ENCODE measurements at regions not wholly inside any gene's neighbourhood (a gene's known extent, or its start where the extent isn't known, plus 50 kb on each side); places are given as distances from the start of the nearest gene placed in this dataset.
"Not testable (repeated sequence)": the region's sequence is repeated elsewhere in the genome, so short reads cannot be mapped to it uniquely, and the experiment has no call there.

DNA sequence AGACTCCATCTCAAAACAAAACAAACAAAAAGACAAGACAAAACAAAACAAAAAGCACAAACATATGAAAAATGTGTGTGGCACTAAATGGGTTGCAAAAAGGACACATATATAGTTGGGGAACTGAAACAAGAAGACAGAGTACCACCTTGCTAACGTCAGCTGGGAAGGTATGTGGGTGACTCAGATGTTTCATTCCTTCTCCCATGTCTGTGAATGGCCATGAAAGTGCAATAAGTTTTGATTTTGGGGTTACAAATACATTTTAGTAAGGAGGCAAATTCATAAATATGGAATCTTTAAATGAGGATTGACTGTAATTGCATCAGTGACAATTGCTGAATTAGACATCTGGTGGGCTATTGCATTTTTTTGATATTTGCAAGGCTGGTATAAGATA, 81.6 kb upstream of the KLF4 start:
- Histone ChIP-seq H3K9me3 (ENCODE audit: control insufficient read depth in 3 of 3, low read length in 3 of 3) (no peaks in the 10 kb centered on the region), H3K27me3 (ENCODE audit: control insufficient read depth in 3 of 3, insufficient read depth in 3 of 3, low read length in 3 of 3) (no peaks in the 10 kb centered on the region), H3K4me3 (ENCODE audit: low read length in 3 of 3) (no peak overlapping the region), H3K36me3 (ENCODE audit: control insufficient read depth in 3 of 3, insufficient read depth in 3 of 3, low read length in 3 of 3) (no peaks in the 10 kb centered on the region), H3K4me1 (ENCODE audit: control insufficient read depth in 3 of 3, insufficient read depth in 3 of 3, low read length in 3 of 3) (no peaks in the 10 kb centered on the region), H3K9ac (ENCODE audit: low read depth in 1 of 3, low read length in 3 of 3) (no peak overlapping the region), H3K27ac (ENCODE audit: low read depth, low read length) (no peak overlapping the region)

DNA sequence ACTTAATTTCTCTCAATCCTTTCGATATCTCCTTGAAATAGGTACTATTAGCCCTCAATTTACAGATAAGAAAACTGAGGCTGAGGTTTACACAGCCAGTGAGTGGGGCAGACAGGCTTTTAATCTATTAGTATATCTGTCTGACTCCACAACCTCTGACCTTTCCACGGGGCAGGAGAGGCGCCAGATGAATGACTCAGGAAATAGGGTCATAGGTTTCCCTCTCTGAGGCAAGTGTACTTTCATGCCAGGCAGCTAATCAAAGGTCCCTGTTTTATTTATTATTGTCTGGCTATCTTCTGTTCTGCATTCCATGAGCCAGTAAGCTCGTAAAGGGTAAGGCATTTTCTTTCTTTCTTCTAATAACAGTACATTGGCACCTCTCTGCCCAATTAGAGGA, 79.6 kb upstream of the KLF4 start:
- H3K4me3 ChIP-seq (ENCODE audit: low read length in 3 of 3): no peak overlapping the region
- no peak overlapping the region for H3K27ac ChIP-seq (ENCODE audit: low read depth, low read length)
- no peaks in the 10 kb centered on the region for H3K36me3 ChIP-seq (ENCODE audit: control insufficient read depth in 3 of 3, insufficient read depth in 3 of 3, low read length in 3 of 3)
- H3K9me3 ChIP-seq (ENCODE audit: control insufficient read depth in 3 of 3, low read length in 3 of 3): no peaks in the 10 kb centered on the region
- no peak overlapping the region for H3K9ac ChIP-seq (ENCODE audit: low read depth in 1 of 3, low read length in 3 of 3)
- H3K27me3 ChIP-seq (ENCODE audit: control insufficient read depth in 3 of 3, insufficient read depth in 3 of 3, low read length in 3 of 3): no peaks in the 10 kb centered on the region
- H3K4me1 ChIP-seq (ENCODE audit: control insufficient read depth in 3 of 3, insufficient read depth in 3 of 3, low read length in 3 of 3): no peaks in the 10 kb centered on the region

DNA sequence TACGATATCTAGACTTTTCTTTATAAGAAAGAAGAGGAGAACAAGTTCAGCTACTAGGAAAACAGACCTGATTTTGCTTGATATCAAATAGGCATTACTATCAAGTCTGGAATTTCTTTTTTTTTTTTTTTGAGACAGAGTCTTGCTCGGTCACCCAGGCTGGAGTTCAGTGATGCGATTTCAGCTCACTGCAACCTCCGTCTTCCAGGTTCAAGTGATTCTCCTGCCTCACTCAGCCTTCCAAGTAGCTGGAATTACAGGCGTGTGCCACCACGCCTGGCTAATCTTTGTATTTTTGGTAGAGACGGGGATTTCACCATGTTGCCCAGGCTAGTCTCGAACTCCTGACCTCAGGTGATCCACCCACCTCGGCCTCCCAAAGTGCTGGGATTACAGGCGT, 78.8 kb upstream of the KLF4 start:
- H3K27me3 ChIP-seq (ENCODE audit: control insufficient read depth in 3 of 3, insufficient read depth in 3 of 3, low read length in 3 of 3); H3K4me3 ChIP-seq (ENCODE audit: low read length in 3 of 3); H3K9me3 ChIP-seq (ENCODE audit: control insufficient read depth in 3 of 3, low read length in 3 of 3); H3K36me3 ChIP-seq (ENCODE audit: control insufficient read depth in 3 of 3, insufficient read depth in 3 of 3, low read length in 3 of 3); H3K27ac ChIP-seq (ENCODE audit: low read depth, low read length); H3K9ac ChIP-seq (ENCODE audit: low read depth in 1 of 3, low read length in 3 of 3); H3K4me1 ChIP-seq (ENCODE audit: control insufficient read depth in 3 of 3, insufficient read depth in 3 of 3, low read length in 3 of 3): not testable (repeated sequence)

DNA sequence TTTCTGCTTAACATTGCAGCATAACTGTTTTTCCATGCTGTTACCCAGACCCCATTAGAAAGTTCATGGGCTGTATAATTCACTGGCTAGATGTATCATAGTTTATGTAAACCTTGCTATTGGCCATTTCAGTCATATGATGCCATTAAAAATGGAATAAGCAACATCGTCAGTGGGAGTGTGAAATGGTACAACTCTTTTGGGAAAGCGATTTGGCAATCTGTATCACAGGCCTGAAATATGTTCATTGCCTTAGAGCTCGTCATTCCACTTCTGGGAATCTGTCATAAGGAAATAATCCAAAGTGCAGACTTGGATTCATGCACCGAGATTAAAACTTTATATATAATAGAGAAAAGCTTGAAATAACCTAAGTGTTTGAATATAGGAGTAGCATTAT, 77.9 kb upstream of the KLF4 start:
- Histone ChIP-seq H3K9ac (ENCODE audit: low read depth in 1 of 3, low read length in 3 of 3) (no peak overlapping the region), H3K4me3 (ENCODE audit: low read length in 3 of 3) (no peak overlapping the region), H3K27ac (ENCODE audit: low read depth, low read length) (no peak overlapping the region), H3K36me3 (ENCODE audit: control insufficient read depth in 3 of 3, insufficient read depth in 3 of 3, low read length in 3 of 3) (no peaks in the 10 kb centered on the region), H3K27me3 (ENCODE audit: control insufficient read depth in 3 of 3, insufficient read depth in 3 of 3, low read length in 3 of 3) (no peaks in the 10 kb centered on the region), H3K9me3 (ENCODE audit: control insufficient read depth in 3 of 3, low read length in 3 of 3) (no peaks in the 10 kb centered on the region), H3K4me1 (ENCODE audit: control insufficient read depth in 3 of 3, insufficient read depth in 3 of 3, low read length in 3 of 3) (no peaks in the 10 kb centered on the region)

DNA sequence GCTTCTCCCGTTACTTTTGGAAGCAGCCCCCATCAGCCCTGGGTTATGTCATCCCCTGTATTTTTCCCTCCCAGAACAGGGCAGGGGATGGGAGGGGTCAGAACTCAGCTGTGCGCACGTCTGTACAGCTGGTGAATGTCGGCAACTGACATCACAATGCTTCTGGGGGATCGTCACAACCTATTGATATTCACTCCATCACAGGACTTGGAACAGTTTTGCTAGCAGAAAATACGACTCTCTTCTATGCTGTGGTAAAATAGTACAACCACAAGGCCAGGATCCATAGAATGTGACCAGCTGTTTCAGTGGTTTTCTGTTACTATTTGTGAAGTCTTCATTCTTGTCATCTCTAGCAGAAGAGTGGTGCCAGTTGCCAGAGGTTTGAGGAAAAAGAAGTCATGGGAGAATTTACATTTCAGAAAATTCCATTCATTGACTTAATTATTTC, 77.1 kb upstream of the KLF4 start:
- Histone ChIP-seq H3K27ac (ENCODE audit: low read depth, low read length) (no peak overlapping the region), H3K4me3 (ENCODE audit: low read length in 3 of 3) (no peak overlapping the region), H3K9me3 (ENCODE audit: control insufficient read depth in 3 of 3, low read length in 3 of 3) (no peaks in the 10 kb centered on the region), H3K4me1 (ENCODE audit: control insufficient read depth in 3 of 3, insufficient read depth in 3 of 3, low read length in 3 of 3) (no peaks in the 10 kb centered on the region), H3K27me3 (ENCODE audit: control insufficient read depth in 3 of 3, insufficient read depth in 3 of 3, low read length in 3 of 3) (no peaks in the 10 kb centered on the region), H3K36me3 (ENCODE audit: control insufficient read depth in 3 of 3, insufficient read depth in 3 of 3, low read length in 3 of 3) (no peaks in the 10 kb centered on the region), H3K9ac (ENCODE audit: low read depth in 1 of 3, low read length in 3 of 3) (no peak overlapping the region)

DNA sequence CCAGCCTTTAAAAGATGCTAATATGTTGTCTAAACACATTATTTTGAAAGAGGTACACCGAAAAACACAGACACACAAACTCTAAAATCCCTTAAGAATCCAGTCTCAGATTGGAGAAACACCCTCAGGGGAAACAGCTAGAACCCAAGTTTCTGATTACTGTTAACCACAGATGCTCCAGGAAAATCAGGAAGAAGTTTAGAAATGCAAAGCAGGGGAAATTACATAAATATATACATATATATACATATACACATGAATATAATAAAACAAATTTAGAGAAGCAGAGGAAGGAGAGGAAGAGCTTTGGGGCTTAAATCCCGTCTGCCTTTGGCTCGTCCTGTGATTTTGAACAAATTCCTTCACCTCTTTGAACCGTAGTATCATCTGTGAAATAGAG, 73.2 kb upstream of the KLF4 start:
- no peak overlapping the region for H3K4me3 ChIP-seq (ENCODE audit: low read length in 3 of 3)
- H3K27ac ChIP-seq (ENCODE audit: low read depth, low read length): no peak overlapping the region
- no peaks in the 10 kb centered on the region for H3K9me3 ChIP-seq (ENCODE audit: control insufficient read depth in 3 of 3, low read length in 3 of 3)
- H3K9ac ChIP-seq (ENCODE audit: low read depth in 1 of 3, low read length in 3 of 3): no peak overlapping the region
- no peaks in the 10 kb centered on the region for H3K36me3 ChIP-seq (ENCODE audit: control insufficient read depth in 3 of 3, insufficient read depth in 3 of 3, low read length in 3 of 3)
- no peaks in the 10 kb centered on the region for H3K4me1 ChIP-seq (ENCODE audit: control insufficient read depth in 3 of 3, insufficient read depth in 3 of 3, low read length in 3 of 3)
- no peaks in the 10 kb centered on the region for H3K27me3 ChIP-seq (ENCODE audit: control insufficient read depth in 3 of 3, insufficient read depth in 3 of 3, low read length in 3 of 3)

DNA sequence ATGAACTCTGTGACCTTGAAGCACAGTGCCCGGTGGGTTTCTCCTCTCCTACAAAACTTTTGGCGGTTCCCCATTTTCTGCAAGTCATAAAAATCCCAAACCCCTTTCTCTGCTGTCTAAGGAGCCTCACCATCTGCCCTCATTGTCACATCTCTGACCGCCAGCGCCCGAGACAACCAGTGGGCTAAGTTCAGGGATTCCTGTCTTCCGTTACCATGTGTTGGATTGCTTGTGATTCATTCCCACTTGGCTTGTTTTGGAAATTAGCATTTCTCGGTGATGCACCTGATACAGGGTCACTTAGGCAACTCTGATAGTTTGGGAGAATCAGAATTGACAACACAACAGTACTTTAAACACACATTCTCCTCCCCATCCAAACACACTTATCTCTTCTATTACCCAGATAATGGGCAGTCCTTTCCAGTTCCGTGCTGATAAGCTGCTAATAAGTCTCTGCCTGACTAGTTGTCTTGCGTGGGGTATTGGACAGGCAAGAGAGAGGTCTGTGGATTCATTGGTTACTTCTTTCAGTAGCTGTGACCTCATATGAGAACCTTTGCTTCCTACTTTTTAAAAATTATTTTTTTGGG, 70.0 kb upstream of the KLF4 start:
- no peak overlapping the region for H3K4me3 ChIP-seq (ENCODE audit: low read length in 3 of 3)
- no peaks in the 10 kb centered on the region for H3K4me1 ChIP-seq (ENCODE audit: control insufficient read depth in 3 of 3, insufficient read depth in 3 of 3, low read length in 3 of 3)
- no peaks in the 10 kb centered on the region for H3K36me3 ChIP-seq (ENCODE audit: control insufficient read depth in 3 of 3, insufficient read depth in 3 of 3, low read length in 3 of 3)
- H3K9me3 ChIP-seq (ENCODE audit: control insufficient read depth in 3 of 3, low read length in 3 of 3): no peaks in the 10 kb centered on the region
- H3K27ac ChIP-seq (ENCODE audit: low read depth, low read length): no peak overlapping the region
- no peaks in the 10 kb centered on the region for H3K27me3 ChIP-seq (ENCODE audit: control insufficient read depth in 3 of 3, insufficient read depth in 3 of 3, low read length in 3 of 3)
- H3K9ac ChIP-seq (ENCODE audit: low read depth in 1 of 3, low read length in 3 of 3): no peak overlapping the region

DNA sequence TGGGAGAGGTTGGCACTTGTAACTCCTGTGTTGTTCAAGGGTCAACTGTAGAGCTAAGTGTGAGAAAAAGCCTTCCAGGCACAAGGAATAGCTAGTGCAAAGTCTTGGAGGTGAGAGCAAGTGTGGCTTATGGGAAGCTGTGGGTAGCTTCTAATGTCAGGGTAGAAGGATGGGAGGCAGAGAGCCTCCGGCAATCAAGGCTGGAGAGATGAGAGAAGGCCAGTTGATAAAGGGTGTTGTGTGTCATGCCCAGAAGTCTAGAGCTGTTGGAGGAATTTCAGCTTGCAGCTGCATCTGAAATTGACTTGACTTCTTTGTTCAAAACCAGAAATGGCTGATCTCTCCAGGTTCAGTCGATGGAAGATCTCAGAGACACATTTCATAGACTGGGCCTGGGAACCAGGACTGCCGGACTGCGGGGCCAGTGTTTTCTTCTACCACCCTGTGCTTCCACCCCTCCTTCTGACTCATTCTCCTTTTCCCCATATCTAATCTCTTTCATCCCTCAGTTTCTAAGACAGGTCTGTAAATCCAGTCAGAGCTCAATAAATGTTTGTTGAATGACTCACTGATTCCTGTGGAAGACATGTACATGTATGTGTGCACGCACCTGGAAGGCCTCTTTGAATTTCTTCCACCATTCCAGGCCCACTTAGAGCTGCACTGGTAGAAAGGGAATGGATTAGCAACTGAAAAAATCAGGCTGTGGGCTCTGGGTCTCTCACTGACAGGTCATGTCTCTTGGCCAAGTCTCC, 67.8 kb upstream of the KLF4 start:
- H3K4me1 ChIP-seq (ENCODE audit: control insufficient read depth in 3 of 3, insufficient read depth in 3 of 3, low read length in 3 of 3): no peaks in the 10 kb centered on the region
- no peaks in the 10 kb centered on the region for H3K27me3 ChIP-seq (ENCODE audit: control insufficient read depth in 3 of 3, insufficient read depth in 3 of 3, low read length in 3 of 3)
- H3K36me3 ChIP-seq (ENCODE audit: control insufficient read depth in 3 of 3, insufficient read depth in 3 of 3, low read length in 3 of 3): no peaks in the 10 kb centered on the region
- H3K9me3 ChIP-seq (ENCODE audit: control insufficient read depth in 3 of 3, low read length in 3 of 3): no peaks in the 10 kb centered on the region
- no peak overlapping the region for H3K4me3 ChIP-seq (ENCODE audit: low read length in 3 of 3)
- H3K27ac ChIP-seq (ENCODE audit: low read depth, low read length): no peak overlapping the region
- no peak overlapping the region for H3K9ac ChIP-seq (ENCODE audit: low read depth in 1 of 3, low read length in 3 of 3)

DNA sequence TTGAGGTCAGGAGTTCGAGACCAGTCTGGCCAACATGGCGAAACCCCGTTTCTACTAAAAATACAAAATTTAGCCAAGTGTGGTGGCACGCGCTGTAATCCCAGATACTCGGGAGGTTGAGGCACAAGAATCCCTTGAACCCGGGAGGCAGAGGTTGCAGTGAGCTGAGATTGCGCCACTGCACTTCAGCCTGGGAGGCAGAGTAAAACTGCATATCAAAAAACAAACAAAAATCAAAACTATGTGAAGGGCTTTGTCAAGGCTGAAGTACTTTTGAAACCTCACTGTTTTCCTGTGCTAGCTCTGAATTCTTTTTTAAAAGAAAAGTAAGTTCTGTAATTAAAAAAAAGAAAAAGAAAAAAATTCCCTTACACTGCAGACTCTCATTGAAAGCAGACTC, 65.1 kb upstream of the KLF4 start:
- H3K27ac ChIP-seq (ENCODE audit: low read depth, low read length): no peak overlapping the region
- H3K9ac ChIP-seq (ENCODE audit: low read depth in 1 of 3, low read length in 3 of 3): no peak overlapping the region
- no peak overlapping the region for H3K4me3 ChIP-seq (ENCODE audit: low read length in 3 of 3)
- no peaks in the 10 kb centered on the region for H3K9me3 ChIP-seq (ENCODE audit: control insufficient read depth in 3 of 3, low read length in 3 of 3)
- H3K36me3 ChIP-seq (ENCODE audit: control insufficient read depth in 3 of 3, insufficient read depth in 3 of 3, low read length in 3 of 3): no peaks in the 10 kb centered on the region
- H3K4me1 ChIP-seq (ENCODE audit: control insufficient read depth in 3 of 3, insufficient read depth in 3 of 3, low read length in 3 of 3): no peaks in the 10 kb centered on the region
- H3K27me3 ChIP-seq (ENCODE audit: control insufficient read depth in 3 of 3, insufficient read depth in 3 of 3, low read length in 3 of 3): no peaks in the 10 kb centered on the region

DNA sequence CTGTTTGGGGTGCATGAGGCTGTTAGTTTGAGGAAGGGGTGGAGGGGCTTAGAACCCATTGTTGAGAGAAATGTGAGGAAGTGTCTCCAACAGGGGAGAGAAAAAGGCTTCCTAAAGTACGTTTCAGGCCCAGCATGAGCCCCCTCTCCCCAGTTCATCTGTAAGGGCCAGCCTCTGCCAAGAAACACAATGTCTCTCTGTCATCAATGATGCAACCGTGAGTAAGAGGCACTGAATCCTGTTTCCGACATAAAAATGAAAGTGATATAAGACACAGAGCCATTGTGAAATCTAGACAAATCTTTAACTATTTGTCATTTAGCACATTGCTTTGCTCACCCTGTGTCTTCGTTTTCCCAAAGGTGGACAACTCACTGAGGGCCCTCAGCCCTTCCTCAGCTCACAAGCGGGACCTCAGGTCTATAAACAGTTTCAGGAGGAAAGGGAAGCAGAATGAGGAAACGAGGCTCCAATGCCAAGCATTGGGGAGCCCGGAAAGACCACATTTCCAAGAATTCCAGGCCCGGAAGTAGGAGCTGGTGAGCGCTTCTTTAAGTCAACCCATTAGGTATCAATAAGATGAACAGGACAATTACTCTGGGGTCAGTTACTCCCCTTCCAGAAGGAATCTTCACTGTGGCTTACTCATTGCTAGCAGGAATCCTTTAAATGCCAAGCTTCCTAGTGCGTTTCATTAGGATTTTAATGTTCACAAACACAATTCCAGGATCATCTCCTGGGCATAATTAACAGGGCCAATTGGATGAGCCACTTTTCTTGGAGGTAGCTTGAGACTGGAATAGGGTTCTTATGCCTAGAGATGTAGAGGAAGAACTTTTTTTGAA, 59.0 kb upstream of the KLF4 start:
- Histone ChIP-seq H3K4me3 (ENCODE audit: low read length in 3 of 3) (peak overlapping the region in 1 of 3 donors; percentile 8), H3K27me3 (ENCODE audit: control insufficient read depth in 3 of 3, insufficient read depth in 3 of 3, low read length in 3 of 3) (no peaks in the 10 kb centered on the region), H3K36me3 (ENCODE audit: control insufficient read depth in 3 of 3, insufficient read depth in 3 of 3, low read length in 3 of 3) (no peaks in the 10 kb centered on the region), H3K27ac (ENCODE audit: low read depth, low read length) (peak overlapping the region; percentile 51), H3K4me1 (ENCODE audit: control insufficient read depth in 3 of 3, insufficient read depth in 3 of 3, low read length in 3 of 3) (peaks cover 0 to 4% (median 0%) of the 10 kb centered on the region in 3 donors), H3K9me3 (ENCODE audit: control insufficient read depth in 3 of 3, low read length in 3 of 3) (no peaks in the 10 kb centered on the region), H3K9ac (ENCODE audit: low read depth in 1 of 3, low read length in 3 of 3) (no peak overlapping the region)
